HepG2 (cell line): ENCODE measurements at regions not wholly inside any gene's neighbourhood (a gene's known extent, or its start where the extent isn't known, plus 50 kb on each side); places are given as distances from the start of the nearest gene placed in this dataset.

Experiments used
- ATAC-seq: fragments of 200-7000 bp; cut with Tn5 transposase; 3 replicates; pipeline ENCODE4 v1.9.1; 2020; ENCODE audit warnings: mild to moderate bottlenecking, moderate library complexity
- BruUV-seq: library from RNA; stranded (reverse); fragments of 400-500 nt; replicated peaks from 2 replicates; lab custom pipeline; 2021; lab: Mats Ljungman, UMichigan
- CTCF ChIA-PET: fragments of 300-600 bp; formaldehyde crosslinking; extraction: SDS; loops from one replicate; lab custom pipeline; 2021; ENCODE audit warnings: low total read pairs, inconsistent platforms, low intra/inter-chr PET ratio; lab: Yijun Ruan, JAX
- POLR2A ChIA-PET: fragments of 350-600 bp; sonication (Branson Sonifier 250); formaldehyde crosslinking; loops from one replicate; lab custom pipeline; 2020; ENCODE audit warnings: antibody characterized with exemption, inconsistent platforms; lab: Yijun Ruan, JAX
- DNase-seq: peaks from one replicate; pipeline ENCODE4 v3.0.0-alpha.2; 2015; ENCODE audit warnings: low spot score
- FAIRE-seq: peaks from 3 replicates; lab custom pipeline; 2011; peaks lifted over from hg19 to GRCh38; lab: Jason Lieb, UNC
- H2AFZ ChIP-seq: one replicate; pipeline ENCODE4 v1.6.1; 2011; ENCODE audit warnings: low read length, inconsistent platforms
- H3K27ac ChIP-seq: fragments of 300-600 bp; 3 replicates; pipeline ENCODE4 v1.8.0; 2011; ENCODE audit warnings: mixed run types, mild to moderate bottlenecking, mixed read lengths, low read length, inconsistent platforms; ENCODE audit not compliant: insufficient read depth; ENCODE audit errors: extremely low read length
- H3K27me3 ChIP-seq, 2 experiments: fragments of 200-600 bp in 1 of 2; 2 replicates in 1 of 2; 3 replicates in 1 of 2; pipeline versions ENCODE4 v1.6.0 to v1.8.0; 2011; ENCODE audit warnings: low read length in 2 of 2, mild to moderate bottlenecking in 2 of 2, moderate library complexity in 2 of 2, inconsistent platforms in 1 of 2; ENCODE audit not compliant: insufficient read depth in 2 of 2, control insufficient read depth in 1 of 2
- H3K36me3 ChIP-seq, 2 experiments: fragments of 200-600 bp in 1 of 2; replicated peaks in 1 of 2; 2 replicates in 1 of 2; 3 replicates in 1 of 2; pipeline versions ENCODE4 v1.5.1 to v1.8.0; 2011; ENCODE audit warnings: low read length in 2 of 2, inconsistent platforms in 1 of 2; ENCODE audit not compliant: insufficient read depth in 2 of 2, control insufficient read depth in 1 of 2
- H3K4me1 ChIP-seq: 2 replicates; pipeline ENCODE4 v1.5.1; 2012; ENCODE audit warnings: low read length, inconsistent platforms; ENCODE audit not compliant: insufficient read depth
- H3K4me2 ChIP-seq: 2 replicates; pipeline ENCODE4 v1.6.0; 2011; ENCODE audit warnings: low read depth, low read length, inconsistent platforms
- H3K4me3 ChIP-seq, 3 experiments: fragments of 200-600 bp in 1 of 3; sonication (generic), shearing (Covaris generic) in 1 of 3; replicated peaks in 1 of 3; 2 replicates each; pipeline ENCODE4 v1.5.1; 2011 to 2016; ENCODE audit warnings: low read length in 3 of 3, inconsistent platforms in 2 of 3, low read depth in 2 of 3, mild to moderate bottlenecking in 2 of 3, control low read depth in 1 of 3, mixed read lengths in 1 of 3; ENCODE audit not compliant: insufficient read depth in 1 of 3
- H3K79me2 ChIP-seq: one replicate; pipeline ENCODE4 v1.6.1; 2011; ENCODE audit warnings: low read length, inconsistent platforms; ENCODE audit not compliant: insufficient read depth
- H3K9ac ChIP-seq: 2 replicates; pipeline ENCODE4 v1.6.0; 2011; ENCODE audit warnings: mild to moderate bottlenecking, low read depth, low read length, inconsistent platforms; ENCODE audit not compliant: insufficient read depth
- H3K9me3 ChIP-seq: 2 replicates; pipeline ENCODE4 v1.5.1; 2012; ENCODE audit warnings: mild to moderate bottlenecking, low read length
- H4K20me1 ChIP-seq: 2 replicates; pipeline ENCODE4 v1.6.0; 2011; ENCODE audit warnings: inconsistent platforms, mild to moderate bottlenecking, low read length, moderate library complexity; ENCODE audit not compliant: insufficient read depth
- HOXA3 ChIP-seq: sonication (generic); formaldehyde crosslinking; IDR thresholded peaks from 2 replicates; pipeline ENCODE4 v1.5.0; 2020; ENCODE audit warnings: missing genetic modification reagents
- IKZF4 ChIP-seq: sonication (generic); formaldehyde crosslinking; IDR thresholded peaks from 2 replicates; pipeline ENCODE4 v1.5.1; 2020; ENCODE audit warnings: borderline replicate concordance, mild to moderate bottlenecking, low read depth, missing genetic modification reagents; ENCODE audit errors: not compliant biosample characterization
- JUN ChIP-seq: sonication (generic); formaldehyde crosslinking; IDR thresholded peaks from 2 replicates; pipeline ENCODE4 v1.4.0; 2020; ENCODE audit warnings: mild to moderate bottlenecking, missing genetic modification reagents
- MED8 ChIP-seq: sonication (generic); formaldehyde crosslinking; IDR thresholded peaks from 2 replicates; pipeline ENCODE4 v1.8.1; 2023; ENCODE audit warnings: mild to moderate bottlenecking, missing genetic modification reagents; ENCODE audit not compliant: insufficient replicate concordance
- MTF1 ChIP-seq: sonication (generic); formaldehyde crosslinking; IDR thresholded peaks from 2 replicates; pipeline ENCODE4 v1.5.0; 2020; ENCODE audit warnings: missing genetic modification reagents
- POLR2G ChIP-seq: fragments of 200-400 bp; formaldehyde crosslinking; IDR thresholded peaks from 2 replicates; pipeline ENCODE4 v1.6.1; 2018; ENCODE audit warnings: mild to moderate bottlenecking, low read depth, low read length, moderate library complexity
- RAD51 ChIP-seq: fragments of 450-650 bp; IDR thresholded peaks from 2 replicates; pipeline ENCODE4 v1.6.1; 2016; ENCODE audit warnings: borderline replicate concordance
- ZBTB3 ChIP-seq: sonication (generic); formaldehyde crosslinking; IDR thresholded peaks from 2 replicates; pipeline ENCODE4 v1.4.0; 2020; ENCODE audit warnings: low read depth, mild to moderate bottlenecking, moderate library complexity, missing genetic modification reagents, borderline replicate concordance
- ZKSCAN8 ChIP-seq: IDR thresholded peaks from 2 replicates; pipeline ENCODE4 v1.6.1; 2016; ENCODE audit warnings: borderline replicate concordance, missing genetic modification reagents, missing compliant biosample characterization
- ZNF350 ChIP-seq: sonication (generic); formaldehyde crosslinking; IDR thresholded peaks from 2 replicates; pipeline ENCODE4 v1.4.0; 2020; ENCODE audit warnings: mild to moderate bottlenecking, low read depth, missing genetic modification reagents, borderline replicate concordance
- ZNF512 ChIP-seq: sonication (generic); formaldehyde crosslinking; IDR thresholded peaks from 2 replicates; pipeline ENCODE4 v1.4.0; 2020; ENCODE audit warnings: mild to moderate bottlenecking, missing genetic modification reagents
- ZNF639 ChIP-seq: conservative IDR thresholded peaks from 2 replicates; pipeline ENCODE4 v1.6.1; 2018; ENCODE audit warnings: missing genetic modification reagents
- ZSCAN29 ChIP-seq: sonication (generic); formaldehyde crosslinking; conservative IDR thresholded peaks from 2 replicates; pipeline ENCODE4 v1.4.0; 2020; ENCODE audit warnings: mild to moderate bottlenecking, missing genetic modification reagents
- WGBS: methylation state at CpG from one replicate; pipeline ENCODE4 v1.1.6; 2017; ENCODE audit warnings: low lambda C conversion rate; 5-methylcytosine and 5-hydroxymethylcytosine counted together
- in situ Hi-C: cut with HindIII; loops from 2 replicates; pipeline ENCODE4 v1.10.0; 2017; ENCODE audit warnings: low pct_unique_long_range_greater_than_20kb; ENCODE audit not compliant: extremely low pct_ligation_motif_present
- intact Hi-C: fragments of 100-400 bp; cut with micrococcal nuclease; formaldehyde crosslinking; loops from one replicate; pipeline ENCODE4 v1.10.0; 2022; ENCODE audit not compliant: unreplicated experiment

- TF ChIP-seq ZNF639 (CRISPR knock-in tag) (no peak), ZKSCAN8 (no peak), ZBTB3 (CRISPR knock-in tag) (no peak), ZNF350 (CRISPR knock-in tag) (no peak), HOXA3 (CRISPR knock-in tag) (no peak), POLR2G (no peak), MED8 (CRISPR knock-in tag) (no peak), JUN (no peak)
- TF ChIP-seq, all 625 proteins: peak for 0
Observed at GRCh38 chr7:136030867-136031318, 53.7 kb upstream of the MTPN start (continued).

- no TSS peak for BruUV-seq
- no peaks in the 10 kb centered on the region for H3K36me3 ChIP-seq
- in situ Hi-C loops: no loop called here
- no peak overlapping the region for H3K9ac ChIP-seq
- no peaks in the 10 kb centered on the region for H3K4me1 ChIP-seq
- H3K27ac ChIP-seq: no peak overlapping the region
- no peak overlapping the region for H2AFZ ChIP-seq
- POLR2A ChIA-PET: no interaction called here
- H3K9me3 ChIP-seq: no peaks in the 10 kb centered on the region
- H3K4me2 ChIP-seq: no peak overlapping the region
- no peaks in the 10 kb centered on the region for H3K79me2 ChIP-seq
- DNase-seq (no peak), ATAC-seq (no peak), FAIRE-seq (no peak)
- H3K4me3 ChIP-seq: no peak overlapping the region
- WGBS: 0% methylated on average over 2 of the region's 2 CpGs
- H4K20me1 ChIP-seq: no peaks in the 10 kb centered on the region
- intact Hi-C loops: no loop called here
- CTCF ChIA-PET: no interaction called here
- TF ChIP-seq ZNF512 (CRISPR knock-in tag) (no peak), ZSCAN29 (CRISPR knock-in tag) (no peak), MTF1 (CRISPR knock-in tag) (no peak), RAD51 (no peak), IKZF4 (CRISPR knock-in tag) (no peak)
- TF ChIP-seq, all 625 proteins: peak for 0
- no peaks in the 10 kb centered on the region for H3K27me3 ChIP-seq
Observed at GRCh38 chr7:136030330-136030729, 53.2 kb upstream of the MTPN start.
